ENCODE measurements at regions not wholly inside any gene's neighbourhood (a gene's known extent, or its start where the extent isn't known, plus 50 kb on each side); places are given as distances from the start of the nearest gene placed in this dataset.

GRCh38 chr9:31124389-31124788 is 1260.1 kb upstream of the ACO1 start:
- TF ChIP-seq EZH2 (IDR thresholded peaks at IDR 0.05; ENCODE audit: low read length) = no peak
- no peak for TF ChIP-seq CTCF (optimal IDR thresholded peaks at IDR 0.05 in 1 of 3, IDR thresholded peaks at IDR 0.05 in 1 of 3, conservative IDR thresholded peaks at IDR 0.05 in 1 of 3; ENCODE audit: extremely low read depth in 1 of 3, insufficient read depth in 2 of 3, low read length in 3 of 3)

Measured in keratinocyte (primary cell).